Progenitor cell of endocrine pancreas (in vitro differentiated cells): ENCODE measurements at regions not wholly inside any gene's neighbourhood (a gene's known extent, or its start where the extent isn't known, plus 50 kb on each side); places are given as distances from the start of the nearest gene placed in this dataset.
"Not testable (repeated sequence)": the region's sequence is repeated elsewhere in the genome, so short reads cannot be mapped to it uniquely, and the experiment has no call there.

Source experiments
- DNase-seq: peaks from one replicate; pipeline ENCODE4 v3.0.0; 2021; ENCODE audit warnings: low spot score; ENCODE audit not compliant: unreplicated experiment
- H3K27ac Mint-ChIP-seq: 2 replicates; pipeline ENCODE4 v1.8.0; 2021; ENCODE audit warnings: mild to moderate bottlenecking, moderate library complexity, mixed read lengths
- H3K27me3 Mint-ChIP-seq: 2 replicates; pipeline ENCODE4 v1.8.0; 2021; ENCODE audit warnings: mixed read lengths
- H3K36me3 Mint-ChIP-seq: 2 replicates; pipeline ENCODE4 v1.8.0; 2022; ENCODE audit warnings: mixed read lengths; ENCODE audit not compliant: insufficient read depth
- H3K4me1 Mint-ChIP-seq: 2 replicates; pipeline ENCODE4 v1.8.0; 2021; ENCODE audit warnings: low read depth, mixed read lengths
- H3K4me3 Mint-ChIP-seq: 2 replicates; pipeline ENCODE4 v1.8.0; 2021; ENCODE audit warnings: low read depth, mild to moderate bottlenecking, moderate library complexity, mixed read lengths
- H3K9me3 Mint-ChIP-seq: 2 replicates; pipeline ENCODE4 v1.8.0; 2021; ENCODE audit warnings: low read depth, mixed read lengths
- TF ChIP-seq, protein P1 (sequence below): fragments of 200-600 bp; sonication (generic); IDR thresholded peaks from one replicate; pipeline ENCODE4 v1.5.0; 2021; ENCODE audit warnings: antibody characterized with exemption, mild to moderate bottlenecking; ENCODE audit not compliant: unreplicated experiment

DNA sequence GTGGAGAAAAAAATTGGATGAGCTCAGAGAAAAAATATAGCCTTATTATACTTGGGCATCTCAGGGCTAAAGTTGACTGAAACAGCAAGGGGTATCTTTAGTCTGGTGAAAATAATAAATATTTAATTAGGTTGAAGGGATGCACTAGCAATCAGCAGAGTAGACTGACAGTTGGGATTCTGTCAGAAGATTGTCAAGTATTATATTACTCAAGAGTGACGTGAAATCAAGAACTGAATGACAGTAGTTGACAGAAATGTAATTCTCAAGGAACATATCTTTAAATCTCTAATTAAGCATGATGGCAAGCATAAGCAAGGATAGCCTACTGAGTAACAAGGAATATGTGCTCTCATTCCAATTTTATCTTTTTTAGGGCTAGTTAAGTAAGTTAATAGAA is 1301.1 kb downstream of the DSC3 start:
- H3K4me3 Mint-ChIP-seq, result no peak overlapping the region
- peaks cover 8% of the 10 kb centered on the region for H3K4me1 Mint-ChIP-seq
- no peaks in the 10 kb centered on the region for H3K9me3 Mint-ChIP-seq
- DNase-seq, result no peak
- H3K27ac Mint-ChIP-seq, result no peak overlapping the region
- H3K36me3 Mint-ChIP-seq, result no peaks in the 10 kb centered on the region
- TF ChIP-seq, protein P1, sequence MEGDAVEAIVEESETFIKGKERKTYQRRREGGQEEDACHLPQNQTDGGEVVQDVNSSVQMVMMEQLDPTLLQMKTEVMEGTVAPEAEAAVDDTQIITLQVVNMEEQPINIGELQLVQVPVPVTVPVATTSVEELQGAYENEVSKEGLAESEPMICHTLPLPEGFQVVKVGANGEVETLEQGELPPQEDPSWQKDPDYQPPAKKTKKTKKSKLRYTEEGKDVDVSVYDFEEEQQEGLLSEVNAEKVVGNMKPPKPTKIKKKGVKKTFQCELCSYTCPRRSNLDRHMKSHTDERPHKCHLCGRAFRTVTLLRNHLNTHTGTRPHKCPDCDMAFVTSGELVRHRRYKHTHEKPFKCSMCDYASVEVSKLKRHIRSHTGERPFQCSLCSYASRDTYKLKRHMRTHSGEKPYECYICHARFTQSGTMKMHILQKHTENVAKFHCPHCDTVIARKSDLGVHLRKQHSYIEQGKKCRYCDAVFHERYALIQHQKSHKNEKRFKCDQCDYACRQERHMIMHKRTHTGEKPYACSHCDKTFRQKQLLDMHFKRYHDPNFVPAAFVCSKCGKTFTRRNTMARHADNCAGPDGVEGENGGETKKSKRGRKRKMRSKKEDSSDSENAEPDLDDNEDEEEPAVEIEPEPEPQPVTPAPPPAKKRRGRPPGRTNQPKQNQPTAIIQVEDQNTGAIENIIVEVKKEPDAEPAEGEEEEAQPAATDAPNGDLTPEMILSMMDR, result no peak
- no peaks in the 10 kb centered on the region for H3K27me3 Mint-ChIP-seq

DNA sequence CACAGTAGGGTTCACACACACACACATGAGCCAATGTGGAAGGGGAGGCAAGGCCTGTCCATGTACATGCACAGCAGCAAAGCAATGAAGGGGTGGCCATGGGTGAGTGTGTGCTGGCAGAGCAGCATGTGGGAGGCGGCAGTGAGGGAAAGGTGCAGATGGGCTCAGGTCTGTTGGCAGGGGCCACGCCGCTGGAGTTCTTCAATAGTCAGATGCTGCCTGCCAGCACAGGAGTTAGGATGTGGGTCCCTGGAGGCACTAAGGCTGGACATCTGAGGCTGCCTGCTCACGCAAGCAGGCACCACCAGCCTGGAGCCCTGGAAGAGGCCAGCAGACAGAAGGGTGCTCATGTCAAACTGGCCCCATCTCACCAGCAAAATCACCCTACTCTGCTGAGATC is 1304.9 kb downstream of the DSC3 start:
- no peak overlapping the region for H3K27ac Mint-ChIP-seq
- H3K9me3 Mint-ChIP-seq, result no peaks in the 10 kb centered on the region
- no peak for DNase-seq
- H3K27me3 Mint-ChIP-seq, result no peaks in the 10 kb centered on the region
- no peak overlapping the region for H3K4me3 Mint-ChIP-seq
- no peaks in the 10 kb centered on the region for H3K4me1 Mint-ChIP-seq
- no peaks in the 10 kb centered on the region for H3K36me3 Mint-ChIP-seq
- TF ChIP-seq, protein P1, result no peak

DNA sequence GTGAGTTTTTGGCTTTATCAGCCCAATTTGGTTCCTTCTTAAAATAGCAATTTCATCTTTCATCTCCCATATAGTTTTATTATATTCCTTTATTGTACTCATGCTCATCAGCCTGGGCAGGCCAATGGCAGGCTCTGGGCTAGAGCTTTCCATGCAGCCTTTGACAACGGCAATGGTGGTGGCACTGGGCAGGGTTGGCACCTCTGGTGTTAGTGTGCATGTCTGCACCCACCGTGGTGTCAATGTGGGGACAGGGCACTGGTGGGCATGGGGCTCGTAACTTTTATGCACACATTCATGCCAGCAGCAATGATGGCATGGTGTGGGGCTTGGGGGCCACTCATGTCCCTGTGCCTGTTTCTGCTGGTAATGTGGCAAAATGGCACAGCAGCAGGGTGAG is 1305.4 kb downstream of the DSC3 start:
- no peaks in the 10 kb centered on the region for H3K4me1 Mint-ChIP-seq
- no peaks in the 10 kb centered on the region for H3K9me3 Mint-ChIP-seq
- H3K4me3 Mint-ChIP-seq, result no peak overlapping the region
- DNase-seq, result no peak
- H3K36me3 Mint-ChIP-seq, result no peaks in the 10 kb centered on the region
- no peaks in the 10 kb centered on the region for H3K27me3 Mint-ChIP-seq
- TF ChIP-seq, protein P1, result no peak
- H3K27ac Mint-ChIP-seq, result peak overlapping the region; percentile 46

DNA sequence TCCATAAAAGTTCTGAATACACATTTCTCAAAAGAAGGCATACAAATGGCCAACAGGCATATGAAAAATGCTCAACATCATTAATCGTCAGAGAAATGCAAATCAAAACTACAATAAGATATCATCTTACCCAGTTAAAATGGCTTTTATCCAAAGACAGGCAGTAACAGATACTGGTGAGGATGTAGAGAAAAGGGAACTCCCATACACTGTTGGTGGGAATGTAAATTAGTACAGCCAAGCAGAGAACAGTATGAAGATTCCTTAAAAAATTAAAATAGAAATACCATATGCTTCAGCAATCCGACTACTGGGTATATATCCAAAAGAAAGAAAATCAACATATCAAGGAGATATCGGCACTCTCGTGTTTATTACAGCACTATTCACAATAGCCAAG is 1312.5 kb downstream of the DSC3 start:
- no peak overlapping the region for H3K27ac Mint-ChIP-seq
- TF ChIP-seq, protein P1, result no peak
- peaks cover 14% of the 10 kb centered on the region for H3K9me3 Mint-ChIP-seq
- no peak for DNase-seq
- no peaks in the 10 kb centered on the region for H3K27me3 Mint-ChIP-seq
- no peaks in the 10 kb centered on the region for H3K4me1 Mint-ChIP-seq
- no peaks in the 10 kb centered on the region for H3K36me3 Mint-ChIP-seq
- no peak overlapping the region for H3K4me3 Mint-ChIP-seq

DNA sequence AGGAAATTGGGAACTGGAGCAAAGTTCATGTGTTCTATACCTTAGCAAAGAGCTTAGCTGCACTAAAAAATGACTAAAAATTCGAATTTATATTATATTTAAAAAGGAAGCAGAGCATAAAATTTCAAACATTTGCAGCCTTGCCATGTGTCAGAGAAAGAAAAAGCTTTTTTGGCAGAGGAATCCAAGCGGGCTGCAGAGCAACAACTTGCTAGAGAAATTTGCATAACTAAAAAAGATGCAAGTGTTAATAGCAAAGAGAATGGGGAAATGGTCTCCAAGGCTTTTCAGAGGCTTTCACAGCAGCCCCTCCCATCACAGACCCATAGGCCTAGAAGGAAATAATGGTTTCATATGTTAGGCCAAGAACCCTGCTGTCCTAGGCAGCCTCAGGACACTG is 1315.9 kb downstream of the DSC3 start:
- H3K27me3 Mint-ChIP-seq, result no peaks in the 10 kb centered on the region

DNA sequence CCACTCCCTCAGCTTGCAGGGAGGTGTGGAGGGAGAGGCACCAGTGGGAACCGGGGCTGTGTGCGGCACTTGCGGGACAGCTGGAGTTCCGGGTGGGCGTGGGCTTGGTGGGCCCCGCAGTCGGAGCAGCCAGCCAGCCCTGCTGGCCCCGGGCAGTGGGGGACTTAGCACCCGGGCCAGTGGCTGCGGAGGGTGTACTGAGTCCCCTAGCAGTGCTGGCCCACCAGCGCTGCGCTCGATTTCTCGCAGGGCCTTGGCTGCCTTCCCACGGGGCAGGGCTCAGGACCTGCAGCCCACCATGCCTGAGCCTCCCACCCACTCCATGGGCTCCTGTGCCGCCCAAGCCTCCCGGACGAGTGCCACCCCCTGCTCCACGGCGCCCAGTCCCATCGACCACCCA is 1319.1 kb downstream of the DSC3 start:
- H3K27ac Mint-ChIP-seq, H3K27me3 Mint-ChIP-seq, H3K4me3 Mint-ChIP-seq, H3K36me3 Mint-ChIP-seq, DNase-seq, H3K4me1 Mint-ChIP-seq: not testable (repeated sequence)
- H3K9me3 Mint-ChIP-seq, result peaks cover 17% of the 10 kb centered on the region

More for the DNA sequence above, 1315.9 kb downstream of the DSC3 start:
- H3K27ac Mint-ChIP-seq, result no peak overlapping the region
- H3K4me1 Mint-ChIP-seq, result no peaks in the 10 kb centered on the region
- no peak for DNase-seq
- H3K4me3 Mint-ChIP-seq, result no peak overlapping the region
- H3K9me3 Mint-ChIP-seq, result peaks cover 19% of the 10 kb centered on the region
- H3K36me3 Mint-ChIP-seq, result no peaks in the 10 kb centered on the region
- TF ChIP-seq, protein P1, result no peak

DNA sequence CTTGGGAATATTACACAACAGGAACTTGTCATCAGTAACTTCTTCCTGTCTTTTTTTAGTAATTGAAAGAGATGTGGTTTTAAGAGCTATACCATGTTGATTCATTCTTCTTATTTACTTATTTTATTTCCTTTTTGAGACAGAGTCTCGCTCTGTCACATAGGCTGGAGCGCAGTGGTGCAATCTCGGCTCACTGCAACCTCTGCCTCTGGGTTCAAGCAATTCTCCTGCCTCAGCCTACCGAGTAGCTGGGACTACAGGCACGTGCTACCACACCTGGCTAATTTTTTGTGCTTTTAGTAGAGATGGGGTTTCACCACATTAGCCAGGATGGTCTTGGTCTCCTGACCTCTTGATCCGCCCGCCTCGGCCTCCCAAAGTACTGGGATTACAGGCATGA is 1326.6 kb downstream of the DSC3 start:
- H3K36me3 Mint-ChIP-seq, H3K27ac Mint-ChIP-seq, H3K4me1 Mint-ChIP-seq, H3K4me3 Mint-ChIP-seq, H3K27me3 Mint-ChIP-seq, H3K9me3 Mint-ChIP-seq, DNase-seq: not testable (repeated sequence)
